Smooth muscle cell (in vitro differentiated cells): ENCODE measurements at regions not wholly inside any gene's neighbourhood (a gene's known extent, or its start where the extent isn't known, plus 50 kb on each side); places are given as distances from the start of the nearest gene placed in this dataset.

Source experiments
- DNase-seq: peaks from one replicate; lab custom pipeline; 2025; ENCODE audit not compliant: unreplicated experiment; lab: John Stamatoyannopoulos, UW
- H2AFZ ChIP-seq: fragments of 200-600 bp; sonication (generic); 2 replicates; pipeline ENCODE4 v1.6.0; 2016; ENCODE audit warnings: antibody characterized with exemption, low read depth, mild to moderate bottlenecking
- H3F3A ChIP-seq: fragments of 200-600 bp; sonication (generic); 2 replicates; pipeline ENCODE4 v1.6.0; 2017; ENCODE audit warnings: antibody characterized with exemption, low read depth
- H3K27ac ChIP-seq: fragments of 200-600 bp; sonication (generic); 2 replicates; pipeline ENCODE4 v1.5.1; 2016; ENCODE audit warnings: low read depth, mild to moderate bottlenecking
- H3K27me3 ChIP-seq: fragments of 200-600 bp; sonication (generic); 2 replicates; pipeline ENCODE4 v1.6.1; 2016; ENCODE audit warnings: low read depth, mild to moderate bottlenecking
- H3K36me3 ChIP-seq: fragments of 200-600 bp; sonication (generic); 2 replicates; pipeline ENCODE4 v1.5.1; 2016; ENCODE audit warnings: low read depth
- H3K4me1 ChIP-seq: fragments of 200-600 bp; sonication (generic); 2 replicates; pipeline ENCODE4 v1.5.1; 2016; ENCODE audit warnings: low read depth
- H3K4me2 ChIP-seq: fragments of 200-600 bp; sonication (generic); 2 replicates; pipeline ENCODE4 v1.6.0; 2016; ENCODE audit warnings: mild to moderate bottlenecking
- H3K4me3 ChIP-seq: fragments of 200-600 bp; sonication (generic); 2 replicates; pipeline ENCODE4 v1.5.1; 2016; ENCODE audit warnings: mild to moderate bottlenecking
- H3K79me2 ChIP-seq: fragments of 200-600 bp; sonication (generic); 2 replicates; pipeline ENCODE4 v1.6.0; 2016; ENCODE audit warnings: low read depth, mild to moderate bottlenecking
- H3K9ac ChIP-seq: fragments of 200-600 bp; sonication (generic); 2 replicates; pipeline ENCODE4 v1.6.0; 2016; ENCODE audit warnings: low read depth
- H3K9me3 ChIP-seq: fragments of 200-600 bp; sonication (generic); replicated peaks from 2 replicates; pipeline ENCODE4 v1.5.1; 2016; ENCODE audit warnings: low read depth
- H4K20me1 ChIP-seq: fragments of 200-600 bp; sonication (generic); 2 replicates; pipeline ENCODE4 v1.6.0; 2016; ENCODE audit warnings: low read depth
- CTCF ChIP-seq: fragments of 200-600 bp; sonication (generic); IDR thresholded peaks from 2 replicates; pipeline ENCODE4 v1.5.1; 2017; ENCODE audit warnings: borderline replicate concordance, mild to moderate bottlenecking, antibody characterized with exemption; ENCODE audit not compliant: insufficient read depth, poor library complexity, severe bottlenecking
- WGBS: methylation state at CpG from one replicate; pipeline ENCODE4 v1.1.7; 2016; ENCODE audit warnings: low lambda C conversion rate; 5-methylcytosine and 5-hydroxymethylcytosine counted together

GRCh38 chr6:21312118-21312517, 281.4 kb upstream of the SOX4 start:
- Histone ChIP-seq H3K27ac (no peak overlapping the region), H3F3A (no peaks in the 10 kb centered on the region), H3K27me3 (no peaks in the 10 kb centered on the region), H3K4me1 (no peaks in the 10 kb centered on the region), H3K4me3 (no peak overlapping the region), H3K9ac (no peak overlapping the region), H2AFZ (no peak overlapping the region), H3K9me3 (no peaks in the 10 kb centered on the region), H3K36me3 (no peaks in the 10 kb centered on the region), H3K4me2 (no peak overlapping the region), H3K79me2 (no peaks in the 10 kb centered on the region), H4K20me1 (no peaks in the 10 kb centered on the region)
- no peak for DNase-seq
- 95% methylated on average over 4 of the region's 4 CpGs for WGBS
- no peak for TF ChIP-seq CTCF

GRCh38 chr6:21317642-21318041, 275.9 kb upstream of the SOX4 start:
- Histone ChIP-seq H3F3A (no peaks in the 10 kb centered on the region), H3K4me2 (no peak overlapping the region), H3K79me2 (no peaks in the 10 kb centered on the region), H3K36me3 (no peaks in the 10 kb centered on the region), H3K27ac (no peak overlapping the region), H3K9ac (no peak overlapping the region), H2AFZ (no peak overlapping the region), H3K4me3 (no peak overlapping the region), H4K20me1 (no peaks in the 10 kb centered on the region), H3K4me1 (no peaks in the 10 kb centered on the region), H3K9me3 (no peaks in the 10 kb centered on the region), H3K27me3 (no peaks in the 10 kb centered on the region)
- DNase-seq, result no peak
- no peak for TF ChIP-seq CTCF
- WGBS, result 92% methylated on average over 12 of the region's 12 CpGs

- no peak for TF ChIP-seq CTCF
- Histone ChIP-seq H3K9ac (no peak overlapping the region), H3K27me3 (no peaks in the 10 kb centered on the region), H3K4me3 (no peak overlapping the region), H3K4me2 (no peak overlapping the region), H3F3A (no peaks in the 10 kb centered on the region), H3K79me2 (no peaks in the 10 kb centered on the region), H3K4me1 (no peaks in the 10 kb centered on the region), H3K27ac (no peak overlapping the region), H2AFZ (no peak overlapping the region), H3K36me3 (no peaks in the 10 kb centered on the region), H4K20me1 (no peaks in the 10 kb centered on the region), H3K9me3 (no peaks in the 10 kb centered on the region)
- no peak for DNase-seq
- WGBS, result 69% methylated on average over 6 of the region's 6 CpGs
These were observed 272.5 kb upstream of the SOX4 start for GRCh38 chr6:21321076-21321475.

GRCh38 chr6:21321531-21321930, 272.0 kb upstream of the SOX4 start:
- Histone ChIP-seq H3F3A (no peaks in the 10 kb centered on the region), H3K4me1 (no peaks in the 10 kb centered on the region), H3K27me3 (no peaks in the 10 kb centered on the region)

More at GRCh38 chr6:21321531-21321930, 272.0 kb upstream of the SOX4 start:
- Histone ChIP-seq H3K9ac (no peak overlapping the region), H3K4me3 (no peak overlapping the region), H3K9me3 (no peaks in the 10 kb centered on the region), H3K4me2 (no peak overlapping the region), H4K20me1 (no peaks in the 10 kb centered on the region), H3K79me2 (no peaks in the 10 kb centered on the region), H3K36me3 (no peaks in the 10 kb centered on the region), H2AFZ (no peak overlapping the region), H3K27ac (no peak overlapping the region)
- WGBS, result 98% methylated on average over 2 of the region's 2 CpGs
- no peak for DNase-seq
- no peak for TF ChIP-seq CTCF
